ENCODE measurements at regions not wholly inside any gene's neighbourhood (a gene's known extent, or its start where the extent isn't known, plus 50 kb on each side); places are given as distances from the start of the nearest gene placed in this dataset.
"Not testable (repeated sequence)": the region's sequence is repeated elsewhere in the genome, so short reads cannot be mapped to it uniquely, and the experiment has no call there.

GRCh38 chr4:31199644-31200043 is 479.5 kb downstream of the PCDH7 start:
- no peak for DNase-seq

- not testable (repeated sequence) for DNase-seq
These were observed 481.9 kb downstream of the PCDH7 start for GRCh38 chr4:31202054-31202453.

GRCh38 chr4:31204874-31205273 is 484.7 kb downstream of the PCDH7 start:
- DNase-seq = no peak

GRCh38 chr4:31220921-31221320 is 500.8 kb downstream of the PCDH7 start:
- DNase-seq = no peak

- no peak for DNase-seq
These were observed 507.9 kb downstream of the PCDH7 start for GRCh38 chr4:31228068-31228467.

- no peak for DNase-seq
These were observed 510.4 kb downstream of the PCDH7 start for GRCh38 chr4:31230594-31230993.

- no peak for DNase-seq
These were observed 514.3 kb downstream of the PCDH7 start for GRCh38 chr4:31234494-31234893.

GRCh38 chr4:31234901-31235300 is 514.7 kb downstream of the PCDH7 start:
- no peak for DNase-seq

GRCh38 chr4:31236020-31236638 is 516.0 kb downstream of the PCDH7 start:
- DNase-seq = no peak

GRCh38 chr4:31236639-31237173 is 516.5 kb downstream of the PCDH7 start:
- no peak for DNase-seq

- no peak for DNase-seq
These were observed 517.1 kb downstream of the PCDH7 start for GRCh38 chr4:31237233-31237632.

- DNase-seq = no peak
These were observed 519.7 kb downstream of the PCDH7 start for GRCh38 chr4:31239886-31240285.

GRCh38 chr4:31241504-31242106 is 521.4 kb downstream of the PCDH7 start:
- no peak for DNase-seq

- DNase-seq = no peak
These were observed 526.7 kb downstream of the PCDH7 start for GRCh38 chr4:31246856-31247255.

- DNase-seq = no peak
These were observed 539.0 kb downstream of the PCDH7 start for GRCh38 chr4:31259119-31259518.

GRCh38 chr4:31261632-31262031 is 541.5 kb downstream of the PCDH7 start:
- no peak for DNase-seq

- not testable (repeated sequence) for DNase-seq
These were observed 545.9 kb downstream of the PCDH7 start for GRCh38 chr4:31266094-31266493.

GRCh38 chr4:31272331-31273061 is 552.3 kb downstream of the PCDH7 start:
- no peak for DNase-seq

GRCh38 chr4:31275906-31276305 is 555.7 kb downstream of the PCDH7 start:
- no peak for DNase-seq

- no peak for DNase-seq
These were observed 563.5 kb downstream of the PCDH7 start for GRCh38 chr4:31283679-31284078.

- no peak for DNase-seq
These were observed 570.7 kb downstream of the PCDH7 start for GRCh38 chr4:31290836-31291235.

GRCh38 chr4:31291238-31291637 is 571.1 kb downstream of the PCDH7 start:
- DNase-seq = no peak

- DNase-seq = no peak
These were observed 574.7 kb downstream of the PCDH7 start for GRCh38 chr4:31294655-31295480.
